ENCODE measurements at regions not wholly inside any gene's neighbourhood (a gene's known extent, or its start where the extent isn't known, plus 50 kb on each side); places are given as distances from the start of the nearest gene placed in this dataset.

DNA sequence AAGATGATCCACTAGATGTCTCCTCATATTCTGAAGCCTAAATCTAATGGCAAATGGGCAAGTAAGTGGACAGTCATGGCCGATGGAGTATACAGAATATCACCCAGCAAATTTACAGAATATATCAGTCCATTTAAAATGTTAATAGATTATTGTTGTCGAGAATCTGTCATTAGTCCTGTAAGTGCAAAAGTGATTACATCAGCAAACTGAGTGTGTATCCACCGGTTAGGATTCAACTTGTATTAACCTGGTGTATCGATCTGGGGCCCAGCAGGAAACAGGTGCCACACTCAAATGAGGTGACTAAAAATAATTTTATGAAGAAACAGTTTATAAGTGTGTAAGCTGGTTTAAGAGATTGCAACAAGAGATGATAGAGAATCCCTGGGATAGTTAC lies 367.9 kb upstream of the FAM47C start:
- no peaks in the 10 kb centered on the region for H3K36me3 ChIP-seq
- 65 to 70% methylated on average over 3 to 4 of the region's 4 CpGs for WGBS, 2 donors

DNA sequence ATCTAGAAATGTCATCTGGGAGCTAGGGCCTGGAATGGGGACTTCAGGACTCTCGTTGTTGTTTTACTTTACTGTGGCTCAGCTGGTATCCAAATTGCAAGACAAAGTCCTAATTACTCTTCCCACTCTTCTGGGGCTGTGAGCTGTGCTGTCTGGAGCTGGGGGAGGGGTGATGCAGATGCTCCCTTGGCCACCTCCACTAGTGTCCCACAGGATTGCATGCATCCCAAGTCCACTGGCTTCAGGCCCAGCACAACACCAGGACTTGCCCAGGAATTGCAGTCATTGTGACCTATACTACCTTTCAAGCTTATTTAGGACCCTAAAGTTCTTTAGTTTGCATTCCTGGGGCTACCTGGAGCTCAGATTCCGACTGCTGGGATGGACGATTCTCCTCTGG lies 366.1 kb upstream of the FAM47C start:
- no peak overlapping the region for H3K27ac ChIP-seq
- H3K9me3 ChIP-seq = no peaks in the 10 kb centered on the region
- no peak for DNase-seq
- H3K36me3 ChIP-seq = no peaks in the 10 kb centered on the region
- TF ChIP-seq, protein P1, sequence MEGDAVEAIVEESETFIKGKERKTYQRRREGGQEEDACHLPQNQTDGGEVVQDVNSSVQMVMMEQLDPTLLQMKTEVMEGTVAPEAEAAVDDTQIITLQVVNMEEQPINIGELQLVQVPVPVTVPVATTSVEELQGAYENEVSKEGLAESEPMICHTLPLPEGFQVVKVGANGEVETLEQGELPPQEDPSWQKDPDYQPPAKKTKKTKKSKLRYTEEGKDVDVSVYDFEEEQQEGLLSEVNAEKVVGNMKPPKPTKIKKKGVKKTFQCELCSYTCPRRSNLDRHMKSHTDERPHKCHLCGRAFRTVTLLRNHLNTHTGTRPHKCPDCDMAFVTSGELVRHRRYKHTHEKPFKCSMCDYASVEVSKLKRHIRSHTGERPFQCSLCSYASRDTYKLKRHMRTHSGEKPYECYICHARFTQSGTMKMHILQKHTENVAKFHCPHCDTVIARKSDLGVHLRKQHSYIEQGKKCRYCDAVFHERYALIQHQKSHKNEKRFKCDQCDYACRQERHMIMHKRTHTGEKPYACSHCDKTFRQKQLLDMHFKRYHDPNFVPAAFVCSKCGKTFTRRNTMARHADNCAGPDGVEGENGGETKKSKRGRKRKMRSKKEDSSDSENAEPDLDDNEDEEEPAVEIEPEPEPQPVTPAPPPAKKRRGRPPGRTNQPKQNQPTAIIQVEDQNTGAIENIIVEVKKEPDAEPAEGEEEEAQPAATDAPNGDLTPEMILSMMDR (IDR thresholded peaks at IDR 0.05) = no peak
- no peak for TF ChIP-seq POLR2A (IDR thresholded peaks at IDR 0.05)
- no peaks in the 10 kb centered on the region for H3K4me1 ChIP-seq
- intact Hi-C loops (cut with DNase I) = no loop called here
- no peaks in the 10 kb centered on the region for H3K27me3 ChIP-seq
- 59 to 68% methylated on average over 3 of the region's 3 CpGs for WGBS, 2 donors
- H3K4me3 ChIP-seq = no peak overlapping the region

More for the DNA sequence above, 367.9 kb upstream of the FAM47C start:
- intact Hi-C loops (cut with DNase I) = no loop called here
- no peak overlapping the region for H3K4me3 ChIP-seq
- no peaks in the 10 kb centered on the region for H3K9me3 ChIP-seq
- H3K27ac ChIP-seq = no peak overlapping the region
- no peak for DNase-seq
- TF ChIP-seq, protein P1 (IDR thresholded peaks at IDR 0.05) = no peak
- TF ChIP-seq POLR2A (IDR thresholded peaks at IDR 0.05) = no peak
- H3K27me3 ChIP-seq = no peaks in the 10 kb centered on the region
- no peaks in the 10 kb centered on the region for H3K4me1 ChIP-seq

DNA sequence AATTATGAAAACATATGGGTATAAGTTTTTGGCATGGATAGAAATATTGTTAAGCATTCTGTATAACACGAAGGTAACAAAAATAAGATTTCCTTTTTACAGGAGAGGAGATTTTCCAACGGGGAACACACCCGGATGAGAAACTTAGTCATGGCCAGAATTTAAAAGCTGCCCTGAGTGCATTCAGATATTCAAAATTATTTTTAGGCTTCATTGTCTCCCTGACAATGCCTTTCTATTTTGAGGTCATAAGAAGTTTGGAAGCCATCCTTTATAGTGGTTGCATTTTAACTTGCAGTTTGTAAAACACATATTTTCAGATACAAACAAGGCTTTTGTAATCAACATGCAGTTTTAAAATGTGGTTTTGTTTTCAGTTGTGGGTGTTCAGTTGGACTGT lies 357.5 kb upstream of the FAM47C start:
- DNase-seq = no peak
- intact Hi-C loops (cut with DNase I) = no loop called here
- TF ChIP-seq, protein P1 (IDR thresholded peaks at IDR 0.05) = no peak
- no peak for TF ChIP-seq POLR2A (IDR thresholded peaks at IDR 0.05)
- Histone ChIP-seq H3K36me3 (no peaks in the 10 kb centered on the region), H3K27ac (no peak overlapping the region), H3K4me3 (no peak overlapping the region), H3K4me1 (no peaks in the 10 kb centered on the region), H3K9me3 (no peaks in the 10 kb centered on the region), H3K27me3 (no peaks in the 10 kb centered on the region)
- WGBS, 2 donors = 50% methylated on average over 3 of the region's 3 CpGs

DNA sequence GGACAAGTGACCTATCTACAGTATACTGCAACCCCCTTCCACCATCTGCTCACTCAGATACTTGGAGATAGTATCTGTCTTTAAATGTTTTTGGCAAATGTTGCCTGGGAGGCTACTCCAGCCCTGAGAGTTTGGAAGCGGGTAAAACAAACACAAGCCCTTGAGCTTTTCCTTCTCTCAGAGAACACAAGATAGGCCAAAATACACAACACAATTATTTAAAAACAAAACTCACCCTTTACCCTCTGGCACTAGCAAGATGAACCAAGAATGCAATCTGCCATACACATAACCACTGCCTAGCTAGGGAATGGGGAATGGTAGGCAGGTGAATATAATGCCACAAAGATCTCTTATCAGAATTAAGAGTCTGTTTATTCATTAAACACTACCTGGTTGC lies 324.7 kb upstream of the FAM47C start:
- Histone ChIP-seq H3K36me3 (no peaks in the 10 kb centered on the region), H3K27me3 (no peaks in the 10 kb centered on the region), H3K4me3 (no peak overlapping the region), H3K4me1 (no peaks in the 10 kb centered on the region), H3K27ac (no peak overlapping the region), H3K9me3 (no peaks in the 10 kb centered on the region)
- 43 to 69% methylated on average over 1 of the region's 1 CpG for WGBS, 2 donors
- DNase-seq = no peak
- TF ChIP-seq, protein P1 (IDR thresholded peaks at IDR 0.05) = no peak
- TF ChIP-seq POLR2A (IDR thresholded peaks at IDR 0.05) = no peak
- intact Hi-C loops (cut with DNase I) = no loop called here

DNA sequence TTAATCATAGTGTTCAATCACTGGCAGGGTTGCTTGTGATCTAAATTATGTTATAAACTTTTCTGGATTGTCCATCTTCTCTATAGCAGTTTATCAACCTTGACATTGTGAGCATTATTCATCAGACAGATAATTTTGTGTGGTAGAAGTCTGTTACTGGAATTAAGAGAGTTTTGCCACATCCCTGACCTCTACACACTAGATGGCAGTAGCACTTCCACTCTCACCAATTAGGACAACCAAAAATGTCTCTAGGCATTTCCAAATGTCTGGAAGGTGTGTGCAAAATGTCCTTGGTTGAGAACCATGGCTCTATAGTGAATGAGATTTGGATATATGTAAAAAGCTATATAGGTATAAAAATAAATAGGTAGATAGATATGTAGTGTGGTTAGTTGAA lies 324.1 kb upstream of the FAM47C start:
- no peak for TF ChIP-seq POLR2A (IDR thresholded peaks at IDR 0.05)
- TF ChIP-seq, protein P1 (IDR thresholded peaks at IDR 0.05) = no peak
- no peak for DNase-seq
- H3K9me3 ChIP-seq = no peaks in the 10 kb centered on the region
- intact Hi-C loops (cut with DNase I) = no loop called here
- H3K27me3 ChIP-seq = no peaks in the 10 kb centered on the region
- H3K4me1 ChIP-seq = no peaks in the 10 kb centered on the region
- H3K4me3 ChIP-seq = no peak overlapping the region
- no peaks in the 10 kb centered on the region for H3K36me3 ChIP-seq
- no peak overlapping the region for H3K27ac ChIP-seq
